WTC11 (cell line): ENCODE measurements at regions not wholly inside any gene's neighbourhood (a gene's known extent, or its start where the extent isn't known, plus 50 kb on each side); places are given as distances from the start of the nearest gene placed in this dataset.

Experiments used
- ATAC-seq: fragments of 200-7000 bp; cut with Tn5 transposase; 2 replicates; pipeline ENCODE4 v1.10.0; 2021; ENCODE audit warnings: mild to moderate bottlenecking, moderate library complexity
- CTCF ChIA-PET: fragments of 300-600 bp; sonication (Branson Sonifier 250); formaldehyde crosslinking; loops from one replicate; lab custom pipeline; 2021; ENCODE audit warnings: antibody characterized with exemption; lab: Charles Lee
- POLR2A ChIA-PET: fragments of 350-600 bp; sonication (Branson Sonifier 250); formaldehyde crosslinking; loops from one replicate; lab custom pipeline; 2021; ENCODE audit warnings: antibody characterized with exemption; lab: Charles Lee
- DNase-seq: peaks from one replicate; pipeline ENCODE4 v3.0.0; 2021; ENCODE audit warnings: low spot score
- H3K27ac Mint-ChIP-seq: 2 replicates; pipeline ENCODE4 v1.8.0; 2021; ENCODE audit warnings: mixed read lengths
- H3K27me3 Mint-ChIP-seq: 2 replicates; pipeline ENCODE4 v1.8.0; 2021; ENCODE audit warnings: low read depth, mild to moderate bottlenecking, moderate library complexity, mixed read lengths
- H3K36me3 Mint-ChIP-seq: 2 replicates; pipeline ENCODE4 v1.8.0; 2021; ENCODE audit warnings: mixed read lengths
- H3K4me1 Mint-ChIP-seq: 2 replicates; pipeline ENCODE4 v1.8.0; 2022; ENCODE audit warnings: mixed read lengths
- H3K4me3 Mint-ChIP-seq: 2 replicates; pipeline ENCODE4 v1.8.0; 2021; ENCODE audit warnings: mild to moderate bottlenecking, moderate library complexity, mixed read lengths
- H3K9me3 Mint-ChIP-seq: 2 replicates; pipeline ENCODE4 v1.8.0; 2021; ENCODE audit warnings: mixed read lengths
- ETV6 ChIP-seq: sonication (generic); formaldehyde crosslinking; IDR thresholded peaks from 2 replicates; pipeline ENCODE4 v1.8.1; 2022; ENCODE audit warnings: mild to moderate bottlenecking, missing genetic modification reagents
- FOXJ3 ChIP-seq: sonication (generic); formaldehyde crosslinking; IDR thresholded peaks from 2 replicates; pipeline ENCODE4 v1.9.0; 2021; ENCODE audit warnings: missing genetic modification reagents, mild to moderate bottlenecking, borderline replicate concordance
- MYBL2 ChIP-seq: sonication (generic); formaldehyde crosslinking; IDR thresholded peaks from 2 replicates; pipeline ENCODE4 v1.8.1; 2023; ENCODE audit warnings: mild to moderate bottlenecking, moderate library complexity, missing genetic modification reagents
- TP53 ChIP-seq: sonication (generic); formaldehyde crosslinking; IDR thresholded peaks from 2 replicates; pipeline ENCODE4 v1.8.1; 2023; ENCODE audit warnings: mild to moderate bottlenecking, missing genetic modification reagents
- ZNF263 ChIP-seq: sonication (generic); formaldehyde crosslinking; IDR thresholded peaks from 2 replicates; pipeline ENCODE4 v1.8.1; 2022; ENCODE audit warnings: low read depth, mild to moderate bottlenecking, moderate library complexity, missing genetic modification reagents
- ZNF396 ChIP-seq: fragments of 250-450 bp; sonication (Bioruptor Pico); IDR thresholded peaks from 2 replicates; pipeline ENCODE4 v1.8.0; 2021; ENCODE audit warnings: mild to moderate bottlenecking, moderate library complexity, borderline replicate concordance
- TF ChIP-seq, protein P1 (sequence below): sonication (generic); formaldehyde crosslinking; IDR thresholded peaks from 2 replicates; pipeline ENCODE4 v1.8.1; 2022; ENCODE audit warnings: low read depth, missing genetic modification reagents, borderline replicate concordance
- TF ChIP-seq, protein P2 (sequence below): sonication (generic); formaldehyde crosslinking; IDR thresholded peaks from 2 replicates; pipeline ENCODE4 v1.8.1; 2022; ENCODE audit warnings: low read depth, mild to moderate bottlenecking, moderate library complexity, missing genetic modification reagents, borderline replicate concordance
- TF ChIP-seq, protein P3 (sequence below): fragments of 250-450 bp; sonication (Bioruptor Pico); IDR thresholded peaks from 2 replicates; pipeline ENCODE4 v2.1.2; 2022; ENCODE audit warnings: mild to moderate bottlenecking, moderate library complexity
- TF ChIP-seq, protein P4 (sequence below): sonication (generic); formaldehyde crosslinking; IDR thresholded peaks from 2 replicates; pipeline ENCODE4 v1.8.1; 2022; ENCODE audit warnings: missing genetic modification reagents, borderline replicate concordance
- TF ChIP-seq, protein P5 (sequence below): sonication (generic); formaldehyde crosslinking; IDR thresholded peaks from 2 replicates; pipeline ENCODE4 v1.8.0; 2022; ENCODE audit warnings: mild to moderate bottlenecking, missing genetic modification reagents
- TF ChIP-seq, protein P6 (sequence below): sonication (generic); formaldehyde crosslinking; IDR thresholded peaks from 2 replicates; pipeline ENCODE4 v1.8.1; 2023; ENCODE audit warnings: mild to moderate bottlenecking, missing genetic modification reagents
- TF ChIP-seq, protein P7 (sequence below): sonication (generic); formaldehyde crosslinking; IDR thresholded peaks from 2 replicates; pipeline ENCODE4 v1.8.1; 2023; ENCODE audit warnings: mild to moderate bottlenecking, missing genetic modification reagents

DNA sequence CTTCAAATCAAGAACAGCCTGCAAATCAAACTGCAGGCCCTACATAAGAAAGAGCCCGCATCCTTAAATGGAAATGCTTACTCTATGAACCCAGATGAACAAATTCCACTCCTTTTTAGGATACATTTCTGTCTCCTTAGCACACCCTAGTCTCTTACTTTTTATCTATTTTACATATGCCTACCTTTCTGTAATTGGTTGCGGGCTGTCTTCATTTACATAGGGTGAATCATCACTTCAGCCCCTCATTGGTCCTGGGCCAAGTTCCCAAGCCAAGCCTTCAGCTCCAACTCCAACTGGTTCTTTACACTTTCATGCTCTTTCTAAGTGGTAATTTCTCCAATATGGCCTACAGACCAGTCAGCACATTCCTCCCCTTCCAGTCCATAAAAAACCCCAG is 219.3 kb downstream of the TRAM1L1 start (continued):
- TF ChIP-seq, protein P1, sequence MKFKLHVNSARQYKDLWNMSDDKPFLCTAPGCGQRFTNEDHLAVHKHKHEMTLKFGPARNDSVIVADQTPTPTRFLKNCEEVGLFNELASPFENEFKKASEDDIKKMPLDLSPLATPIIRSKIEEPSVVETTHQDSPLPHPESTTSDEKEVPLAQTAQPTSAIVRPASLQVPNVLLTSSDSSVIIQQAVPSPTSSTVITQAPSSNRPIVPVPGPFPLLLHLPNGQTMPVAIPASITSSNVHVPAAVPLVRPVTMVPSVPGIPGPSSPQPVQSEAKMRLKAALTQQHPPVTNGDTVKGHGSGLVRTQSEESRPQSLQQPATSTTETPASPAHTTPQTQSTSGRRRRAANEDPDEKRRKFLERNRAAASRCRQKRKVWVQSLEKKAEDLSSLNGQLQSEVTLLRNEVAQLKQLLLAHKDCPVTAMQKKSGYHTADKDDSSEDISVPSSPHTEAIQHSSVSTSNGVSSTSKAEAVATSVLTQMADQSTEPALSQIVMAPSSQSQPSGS (CRISPR knock-in tag) = no peak
- TF ChIP-seq, all 79 proteins: peak for 0

DNA sequence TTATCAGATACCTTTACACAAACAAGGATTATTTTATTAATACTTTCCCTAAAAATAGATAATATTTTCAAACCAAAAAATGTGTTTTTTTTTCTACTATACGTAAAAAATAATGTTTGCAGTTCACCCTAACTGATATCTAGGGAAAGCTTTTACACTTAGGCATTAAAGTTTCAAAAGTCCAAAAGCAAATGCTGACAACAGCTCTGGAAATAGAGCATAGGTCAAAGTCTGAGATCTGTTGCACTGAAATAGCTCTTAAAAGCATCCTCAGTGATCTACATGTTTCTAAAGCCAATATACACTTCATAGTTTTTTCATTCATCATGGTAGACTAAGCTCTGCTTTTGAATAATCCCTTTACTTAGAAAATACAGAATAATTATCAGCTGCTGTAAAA is 222.8 kb downstream of the TRAM1L1 start:
- H3K4me3 Mint-ChIP-seq = no peak overlapping the region
- TF ChIP-seq ETV6 (CRISPR knock-in tag) = no peak
- TF ChIP-seq ZNF263 (CRISPR knock-in tag) = no peak
- TF ChIP-seq FOXJ3 = no peak
- TF ChIP-seq, protein P2, sequence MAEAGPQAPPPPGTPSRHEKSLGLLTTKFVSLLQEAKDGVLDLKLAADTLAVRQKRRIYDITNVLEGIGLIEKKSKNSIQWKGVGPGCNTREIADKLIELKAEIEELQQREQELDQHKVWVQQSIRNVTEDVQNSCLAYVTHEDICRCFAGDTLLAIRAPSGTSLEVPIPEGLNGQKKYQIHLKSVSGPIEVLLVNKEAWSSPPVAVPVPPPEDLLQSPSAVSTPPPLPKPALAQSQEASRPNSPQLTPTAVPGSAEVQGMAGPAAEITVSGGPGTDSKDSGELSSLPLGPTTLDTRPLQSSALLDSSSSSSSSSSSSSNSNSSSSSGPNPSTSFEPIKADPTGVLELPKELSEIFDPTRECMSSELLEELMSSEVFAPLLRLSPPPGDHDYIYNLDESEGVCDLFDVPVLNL = no peak
- TF ChIP-seq MYBL2 = no peak
- TF ChIP-seq, protein P3, sequence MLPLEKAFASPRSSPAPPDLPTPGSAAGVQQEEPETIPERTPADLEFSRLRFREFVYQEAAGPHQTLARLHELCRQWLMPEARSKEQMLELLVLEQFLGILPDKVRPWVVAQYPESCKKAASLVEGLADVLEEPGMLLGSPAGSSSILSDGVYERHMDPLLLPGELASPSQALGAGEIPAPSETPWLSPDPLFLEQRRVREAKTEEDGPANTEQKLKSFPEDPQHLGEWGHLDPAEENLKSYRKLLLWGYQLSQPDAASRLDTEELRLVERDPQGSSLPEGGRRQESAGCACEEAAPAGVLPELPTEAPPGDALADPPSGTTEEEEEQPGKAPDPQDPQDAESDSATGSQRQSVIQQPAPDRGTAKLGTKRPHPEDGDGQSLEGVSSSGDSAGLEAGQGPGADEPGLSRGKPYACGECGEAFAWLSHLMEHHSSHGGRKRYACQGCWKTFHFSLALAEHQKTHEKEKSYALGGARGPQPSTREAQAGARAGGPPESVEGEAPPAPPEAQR (CRISPR knock-in tag) = no peak
- no peak for DNase-seq
- ChIA-PET POLR2A (no interaction called here), CTCF (no interaction called here)
- H3K9me3 Mint-ChIP-seq = 0 out of 2 replicates have a peak, but pooled peaks cover 3% of the 10 kb centered on the region
- no peak overlapping the region for H3K27ac Mint-ChIP-seq
- no peaks in the 10 kb centered on the region for H3K27me3 Mint-ChIP-seq
- H3K4me1 Mint-ChIP-seq = no peaks in the 10 kb centered on the region
- ATAC-seq = no peak
- no peaks in the 10 kb centered on the region for H3K36me3 Mint-ChIP-seq

DNA sequence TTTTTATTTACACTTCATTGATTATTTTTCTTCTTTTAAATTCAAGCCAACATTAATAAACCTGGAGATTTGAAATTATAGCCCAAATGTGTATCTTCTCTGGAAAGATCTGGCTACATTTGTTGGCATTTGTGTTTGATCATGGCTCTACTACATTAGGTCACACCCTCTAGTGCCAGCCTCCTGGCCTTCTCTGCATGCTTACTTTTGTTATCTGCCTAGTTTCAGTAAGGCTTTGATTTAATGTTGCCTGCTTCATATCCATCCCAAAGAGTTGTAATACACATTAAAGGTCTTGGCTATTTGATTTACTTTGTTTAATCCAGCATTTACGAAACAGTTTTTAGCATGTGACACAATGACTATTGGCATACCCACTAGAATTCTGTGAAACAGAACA is 224.5 kb downstream of the TRAM1L1 start:
- CTCF ChIA-PET = no interaction called here
- DNase-seq = no peak
- Mint-ChIP-seq H3K27me3 (no peaks in the 10 kb centered on the region), H3K36me3 (no peaks in the 10 kb centered on the region), H3K9me3 (no peaks in the 10 kb centered on the region), H3K4me3 (no peak overlapping the region), H3K4me1 (no peaks in the 10 kb centered on the region), H3K27ac (no peak overlapping the region)
- POLR2A ChIA-PET = no interaction called here
- TF ChIP-seq, protein P4, sequence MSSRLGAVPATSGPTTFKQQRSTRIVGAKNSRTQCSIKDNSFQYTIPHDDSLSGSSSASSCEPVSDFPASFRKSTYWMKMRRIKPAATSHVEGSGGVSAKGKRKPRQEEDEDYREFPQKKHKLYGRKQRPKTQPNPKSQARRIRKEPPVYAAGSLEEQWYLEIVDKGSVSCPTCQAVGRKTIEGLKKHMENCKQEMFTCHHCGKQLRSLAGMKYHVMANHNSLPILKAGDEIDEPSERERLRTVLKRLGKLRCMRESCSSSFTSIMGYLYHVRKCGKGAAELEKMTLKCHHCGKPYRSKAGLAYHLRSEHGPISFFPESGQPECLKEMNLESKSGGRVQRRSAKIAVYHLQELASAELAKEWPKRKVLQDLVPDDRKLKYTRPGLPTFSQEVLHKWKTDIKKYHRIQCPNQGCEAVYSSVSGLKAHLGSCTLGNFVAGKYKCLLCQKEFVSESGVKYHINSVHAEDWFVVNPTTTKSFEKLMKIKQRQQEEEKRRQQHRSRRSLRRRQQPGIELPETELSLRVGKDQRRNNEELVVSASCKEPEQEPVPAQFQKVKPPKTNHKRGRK (CRISPR knock-in tag) = no peak
- TF ChIP-seq, protein P5, sequence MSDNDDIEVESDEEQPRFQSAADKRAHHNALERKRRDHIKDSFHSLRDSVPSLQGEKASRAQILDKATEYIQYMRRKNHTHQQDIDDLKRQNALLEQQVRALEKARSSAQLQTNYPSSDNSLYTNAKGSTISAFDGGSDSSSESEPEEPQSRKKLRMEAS (CRISPR knock-in tag) = no peak
- TF ChIP-seq, protein P6, sequence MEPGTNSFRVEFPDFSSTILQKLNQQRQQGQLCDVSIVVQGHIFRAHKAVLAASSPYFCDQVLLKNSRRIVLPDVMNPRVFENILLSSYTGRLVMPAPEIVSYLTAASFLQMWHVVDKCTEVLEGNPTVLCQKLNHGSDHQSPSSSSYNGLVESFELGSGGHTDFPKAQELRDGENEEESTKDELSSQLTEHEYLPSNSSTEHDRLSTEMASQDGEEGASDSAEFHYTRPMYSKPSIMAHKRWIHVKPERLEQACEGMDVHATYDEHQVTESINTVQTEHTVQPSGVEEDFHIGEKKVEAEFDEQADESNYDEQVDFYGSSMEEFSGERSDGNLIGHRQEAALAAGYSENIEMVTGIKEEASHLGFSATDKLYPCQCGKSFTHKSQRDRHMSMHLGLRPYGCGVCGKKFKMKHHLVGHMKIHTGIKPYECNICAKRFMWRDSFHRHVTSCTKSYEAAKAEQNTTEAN (CRISPR knock-in tag) = no peak
- TF ChIP-seq, protein P7, sequence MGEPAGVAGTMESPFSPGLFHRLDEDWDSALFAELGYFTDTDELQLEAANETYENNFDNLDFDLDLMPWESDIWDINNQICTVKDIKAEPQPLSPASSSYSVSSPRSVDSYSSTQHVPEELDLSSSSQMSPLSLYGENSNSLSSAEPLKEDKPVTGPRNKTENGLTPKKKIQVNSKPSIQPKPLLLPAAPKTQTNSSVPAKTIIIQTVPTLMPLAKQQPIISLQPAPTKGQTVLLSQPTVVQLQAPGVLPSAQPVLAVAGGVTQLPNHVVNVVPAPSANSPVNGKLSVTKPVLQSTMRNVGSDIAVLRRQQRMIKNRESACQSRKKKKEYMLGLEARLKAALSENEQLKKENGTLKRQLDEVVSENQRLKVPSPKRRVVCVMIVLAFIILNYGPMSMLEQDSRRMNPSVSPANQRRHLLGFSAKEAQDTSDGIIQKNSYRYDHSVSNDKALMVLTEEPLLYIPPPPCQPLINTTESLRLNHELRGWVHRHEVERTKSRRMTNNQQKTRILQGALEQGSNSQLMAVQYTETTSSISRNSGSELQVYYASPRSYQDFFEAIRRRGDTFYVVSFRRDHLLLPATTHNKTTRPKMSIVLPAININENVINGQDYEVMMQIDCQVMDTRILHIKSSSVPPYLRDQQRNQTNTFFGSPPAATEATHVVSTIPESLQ (CRISPR knock-in tag) = no peak
- no peak for TF ChIP-seq FOXJ3
- TF ChIP-seq ZNF396 (CRISPR knock-in tag) = no peak
- no peak for TF ChIP-seq TP53 (CRISPR knock-in tag)
- TF ChIP-seq, protein P3 (CRISPR knock-in tag) = no peak
- ATAC-seq = no peak
